ENCODE measurements at regions not wholly inside any gene's neighbourhood (a gene's known extent, or its start where the extent isn't known, plus 50 kb on each side); places are given as distances from the start of the nearest gene placed in this dataset.

DNA sequence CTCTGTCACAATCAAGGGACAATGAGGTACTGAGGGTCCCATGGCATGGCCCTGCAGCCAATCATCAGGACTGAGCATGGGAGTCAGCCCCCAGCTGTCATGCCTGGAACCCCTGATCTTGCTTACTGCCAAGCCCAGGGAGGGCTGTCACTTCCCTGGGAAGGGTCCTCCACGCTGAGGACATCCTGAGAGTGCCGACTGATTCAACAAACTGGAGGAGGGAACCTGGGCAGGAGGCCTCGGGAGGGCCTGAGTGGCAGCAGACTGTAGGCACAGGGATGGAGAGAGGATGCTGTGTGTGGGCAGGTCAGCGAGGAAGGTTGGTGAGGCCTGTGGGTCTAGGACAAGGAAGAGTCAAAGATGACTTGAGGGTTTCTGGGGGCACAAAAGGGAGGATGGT is 154.3 kb downstream of the ZNF248 start:
- Histone ChIP-seq H3K79me1 (ENCODE audit: insufficient read depth, low read depth, low read length, poor library complexity, severe bottlenecking) (no peaks in the 10 kb centered on the region), H3K4me2 (ENCODE audit: insufficient read depth, insufficient read length, low read length) (no peak overlapping the region), H3K23ac (ENCODE audit: insufficient read length, low read depth, low read length) (no peak overlapping the region), H3T11ph (ENCODE audit: low read length) (no peak overlapping the region), H3K18ac (ENCODE audit: insufficient read length, low read depth, low read length) (no peak overlapping the region), H2AK5ac (ENCODE audit: insufficient read length, low read length) (no peak overlapping the region), H2BK120ac (ENCODE audit: low read depth, low read length, poor library complexity, severe bottlenecking) (no peak overlapping the region), H2BK12ac (ENCODE audit: insufficient read length, low read depth, low read length) (no peak overlapping the region), H4K91ac (ENCODE audit: insufficient read length, low read depth, low read length) (no peak overlapping the region), H2BK15ac (ENCODE audit: low read depth, low read length) (no peak overlapping the region), H3K79me2 (ENCODE audit: insufficient read depth, low read length) (no peaks in the 10 kb centered on the region), H3K27me3 (ENCODE audit: insufficient read depth, low read length) (no peaks in the 10 kb centered on the region), H3K9me3 (ENCODE audit: control insufficient read depth, low read depth, low read length) (peaks cover 41% of the 10 kb centered on the region), H2AFZ (ENCODE audit: low read length) (no peak overlapping the region), H2BK5ac (ENCODE audit: insufficient read length, low read length) (no peak overlapping the region), H4K20me1 (ENCODE audit: control insufficient read depth, insufficient read depth, insufficient read length) (no peaks in the 10 kb centered on the region), H4K5ac (ENCODE audit: insufficient read length, low read depth, low read length) (no peak overlapping the region), H3K27ac (ENCODE audit: insufficient read length, low read depth, low read length) (no peak overlapping the region), H2BK20ac (ENCODE audit: low read depth, low read length, poor library complexity, severe bottlenecking) (no peak overlapping the region), H3K14ac (ENCODE audit: insufficient read depth, low read length) (no peak overlapping the region; the same call in 1 of the 2 replicates), H3K56ac (ENCODE audit: insufficient read length, low read depth, low read length) (no peak overlapping the region), H3K9ac (ENCODE audit: extremely low read depth, insufficient read length, low read length) (no peak overlapping the region), H3K4me1 (ENCODE audit: insufficient read depth, low read length) (no peaks in the 10 kb centered on the region), H4K8ac (replicated peaks; ENCODE audit: insufficient read length, low read depth, low read length) (no peak overlapping the region), H3K4ac (ENCODE audit: low read depth, low read length) (no peak overlapping the region), H3K23me2 (ENCODE audit: insufficient read length, low read depth, low read length, poor library complexity, severe bottlenecking) (no peaks in the 10 kb centered on the region)
- H3K27me3 Mint-ChIP-seq (ENCODE audit: low read depth), result peaks cover 2% of the 10 kb centered on the region; the same call in 1 of the 2 replicates
- H3K4me1 Mint-ChIP-seq, result no peaks in the 10 kb centered on the region
- peaks cover 0 to 13% (median 7%) of the 10 kb centered on the region in 3 experiments; a peak in 5 of 7 replicates for H3K36me3 Mint-ChIP-seq (ENCODE audit: insufficient read depth in 1 of 3, low read depth in 3 of 3)
- peaks cover 92 to 98% of the 10 kb centered on the region in 2 experiments for H3K9me3 Mint-ChIP-seq
- no CpG with 5 or more reads among the region's 4 CpGs for WGBS (ENCODE audit: extremely low coverage, insufficient read length, low lambda C conversion rate)
- no peak for DNase-seq
- TF ChIP-seq, protein P1, sequence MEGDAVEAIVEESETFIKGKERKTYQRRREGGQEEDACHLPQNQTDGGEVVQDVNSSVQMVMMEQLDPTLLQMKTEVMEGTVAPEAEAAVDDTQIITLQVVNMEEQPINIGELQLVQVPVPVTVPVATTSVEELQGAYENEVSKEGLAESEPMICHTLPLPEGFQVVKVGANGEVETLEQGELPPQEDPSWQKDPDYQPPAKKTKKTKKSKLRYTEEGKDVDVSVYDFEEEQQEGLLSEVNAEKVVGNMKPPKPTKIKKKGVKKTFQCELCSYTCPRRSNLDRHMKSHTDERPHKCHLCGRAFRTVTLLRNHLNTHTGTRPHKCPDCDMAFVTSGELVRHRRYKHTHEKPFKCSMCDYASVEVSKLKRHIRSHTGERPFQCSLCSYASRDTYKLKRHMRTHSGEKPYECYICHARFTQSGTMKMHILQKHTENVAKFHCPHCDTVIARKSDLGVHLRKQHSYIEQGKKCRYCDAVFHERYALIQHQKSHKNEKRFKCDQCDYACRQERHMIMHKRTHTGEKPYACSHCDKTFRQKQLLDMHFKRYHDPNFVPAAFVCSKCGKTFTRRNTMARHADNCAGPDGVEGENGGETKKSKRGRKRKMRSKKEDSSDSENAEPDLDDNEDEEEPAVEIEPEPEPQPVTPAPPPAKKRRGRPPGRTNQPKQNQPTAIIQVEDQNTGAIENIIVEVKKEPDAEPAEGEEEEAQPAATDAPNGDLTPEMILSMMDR (conservative IDR thresholded peaks at IDR 0.05), result no peak
- no peak overlapping the region; a peak in 1 of 7 replicates for H3K27ac Mint-ChIP-seq
- H3K4me3 Mint-ChIP-seq, result no peak overlapping the region

All from H9 (cell line).